LNCAP (cell line): ENCODE measurements at regions not wholly inside any gene's neighbourhood (a gene's known extent, or its start where the extent isn't known, plus 50 kb on each side); places are given as distances from the start of the nearest gene placed in this dataset.

Source experiments
- TF ChIP-seq, protein P1 (sequence below): fragments of 450-650 bp; IDR thresholded peaks from 2 replicates; pipeline ENCODE4 v1.5.1; 2017; ENCODE audit warnings: mild to moderate bottlenecking

DNA sequence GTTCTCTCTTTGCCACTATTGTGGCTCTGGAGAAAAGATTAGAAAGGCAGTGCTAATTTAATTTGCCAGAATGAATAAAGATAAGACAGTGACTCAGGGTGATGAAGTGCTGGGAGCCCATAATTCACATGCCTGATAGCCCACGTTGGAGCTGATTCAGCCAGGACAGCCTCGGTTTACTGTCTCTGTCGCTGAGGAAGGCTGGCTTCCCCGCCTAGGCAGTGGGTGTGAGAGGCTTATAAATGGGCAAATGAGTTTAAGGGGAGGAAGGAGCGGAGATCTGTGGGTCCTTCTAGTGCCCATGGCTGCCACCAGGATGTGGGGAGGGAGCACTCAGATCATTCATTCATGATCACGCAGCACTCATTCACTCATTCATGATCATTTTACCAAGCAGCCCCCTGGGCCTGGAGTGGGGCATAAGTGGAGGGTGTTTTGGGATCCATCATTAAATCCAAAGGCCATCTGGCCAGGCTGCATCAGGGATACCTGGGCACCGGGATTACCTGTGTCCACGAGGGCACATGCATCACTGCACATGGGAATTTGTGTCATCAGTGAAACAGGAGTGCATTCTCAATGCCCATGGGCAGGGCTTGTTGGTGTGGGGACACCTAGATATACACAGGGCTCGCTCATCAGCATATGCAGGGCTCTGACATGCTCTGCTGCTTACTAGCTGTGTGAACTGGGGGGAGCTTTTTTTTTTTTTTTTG lies 315.4 kb downstream of the MATN1 start:
- TF ChIP-seq, protein P1, sequence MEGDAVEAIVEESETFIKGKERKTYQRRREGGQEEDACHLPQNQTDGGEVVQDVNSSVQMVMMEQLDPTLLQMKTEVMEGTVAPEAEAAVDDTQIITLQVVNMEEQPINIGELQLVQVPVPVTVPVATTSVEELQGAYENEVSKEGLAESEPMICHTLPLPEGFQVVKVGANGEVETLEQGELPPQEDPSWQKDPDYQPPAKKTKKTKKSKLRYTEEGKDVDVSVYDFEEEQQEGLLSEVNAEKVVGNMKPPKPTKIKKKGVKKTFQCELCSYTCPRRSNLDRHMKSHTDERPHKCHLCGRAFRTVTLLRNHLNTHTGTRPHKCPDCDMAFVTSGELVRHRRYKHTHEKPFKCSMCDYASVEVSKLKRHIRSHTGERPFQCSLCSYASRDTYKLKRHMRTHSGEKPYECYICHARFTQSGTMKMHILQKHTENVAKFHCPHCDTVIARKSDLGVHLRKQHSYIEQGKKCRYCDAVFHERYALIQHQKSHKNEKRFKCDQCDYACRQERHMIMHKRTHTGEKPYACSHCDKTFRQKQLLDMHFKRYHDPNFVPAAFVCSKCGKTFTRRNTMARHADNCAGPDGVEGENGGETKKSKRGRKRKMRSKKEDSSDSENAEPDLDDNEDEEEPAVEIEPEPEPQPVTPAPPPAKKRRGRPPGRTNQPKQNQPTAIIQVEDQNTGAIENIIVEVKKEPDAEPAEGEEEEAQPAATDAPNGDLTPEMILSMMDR, result no peak

DNA sequence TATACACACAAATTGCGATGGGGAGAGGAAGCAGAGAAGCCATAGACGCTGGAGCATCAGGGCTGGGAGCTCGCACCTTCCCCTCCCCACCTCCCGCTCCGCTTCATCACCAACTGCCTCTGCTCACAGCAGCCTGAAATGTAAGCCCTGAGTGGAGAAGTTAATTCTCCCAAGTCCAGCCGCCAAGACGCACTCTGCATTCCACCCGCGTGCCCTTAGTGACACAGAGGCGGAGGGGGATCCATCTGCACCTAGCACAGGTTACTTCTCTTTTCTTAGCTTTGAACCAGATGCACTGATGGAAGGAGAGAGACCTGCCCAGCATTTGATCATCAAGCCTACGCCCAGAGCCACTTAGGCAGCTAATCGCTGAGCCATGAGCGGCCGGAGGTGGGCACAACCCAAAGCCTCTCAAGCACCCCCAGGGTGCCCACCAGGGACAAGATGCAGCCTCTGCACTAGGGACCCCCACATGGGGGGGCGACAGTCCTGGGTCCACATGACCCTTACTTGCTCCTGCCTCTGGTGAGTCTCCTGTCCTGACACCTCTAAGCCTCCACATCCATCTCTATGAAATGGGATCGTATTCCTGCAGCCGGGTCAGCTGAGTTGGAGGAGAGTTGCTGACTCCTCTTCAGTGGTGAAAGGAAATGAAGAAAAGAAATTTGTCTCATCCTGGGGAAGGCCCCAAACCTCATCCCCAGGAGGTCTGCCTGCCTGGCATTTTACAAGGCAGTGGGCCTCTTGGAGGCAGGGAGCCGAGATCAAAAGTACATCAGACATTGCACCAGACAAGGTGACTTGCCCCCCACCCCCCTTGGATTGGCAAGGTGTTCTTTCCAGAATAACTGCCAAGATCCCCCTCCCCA lies 316.2 kb downstream of the MATN1 start:
- TF ChIP-seq, protein P1, result no peak

DNA sequence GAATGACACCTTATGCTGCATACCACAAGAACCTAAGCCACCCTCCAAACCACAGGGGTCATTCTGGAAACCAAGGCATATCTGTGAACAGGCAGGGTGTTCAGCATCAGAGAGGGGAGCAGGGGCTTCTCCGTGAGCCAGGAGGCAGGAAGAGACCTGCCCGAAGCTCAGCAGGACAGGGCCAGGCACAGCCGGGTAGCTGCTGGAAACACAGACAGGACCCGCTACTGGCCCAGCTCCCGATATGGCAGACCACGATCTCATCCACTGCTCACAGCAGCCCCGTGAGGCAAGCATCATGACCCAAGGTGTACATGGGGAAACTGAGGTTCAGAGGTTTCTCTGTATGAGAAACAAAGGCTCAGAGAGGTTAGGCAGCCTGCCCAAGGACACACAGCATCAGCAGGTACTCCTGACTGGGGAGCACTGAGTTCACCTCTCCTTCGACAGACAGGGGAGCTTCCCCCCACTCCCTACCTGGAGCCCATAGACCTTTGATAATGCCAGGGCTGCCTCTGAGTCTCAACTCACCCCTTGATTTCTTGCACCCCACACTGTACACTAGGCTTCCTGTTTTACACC lies 317.7 kb downstream of the MATN1 start:
- TF ChIP-seq, protein P1, result no peak

DNA sequence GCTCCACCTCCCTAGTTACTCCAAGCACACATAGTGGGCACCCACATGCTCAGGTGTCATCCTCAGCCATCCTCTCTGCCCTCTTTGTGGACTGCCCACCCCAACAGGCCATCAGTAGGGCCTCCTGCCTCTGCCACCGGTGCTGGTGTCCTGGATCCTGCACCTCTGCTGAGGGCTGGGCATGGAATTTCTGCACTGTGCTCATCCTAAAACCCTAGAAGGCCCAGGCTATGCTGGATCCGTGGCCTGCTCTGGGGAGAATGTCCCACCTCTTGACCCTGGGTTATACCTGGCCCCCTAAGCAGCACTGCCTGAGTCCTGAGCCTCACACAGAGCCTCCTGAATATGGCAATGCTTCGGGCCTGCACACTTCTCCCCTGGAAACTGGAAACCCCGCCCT lies 318.3 kb downstream of the MATN1 start:
- TF ChIP-seq, protein P1, result no peak

DNA sequence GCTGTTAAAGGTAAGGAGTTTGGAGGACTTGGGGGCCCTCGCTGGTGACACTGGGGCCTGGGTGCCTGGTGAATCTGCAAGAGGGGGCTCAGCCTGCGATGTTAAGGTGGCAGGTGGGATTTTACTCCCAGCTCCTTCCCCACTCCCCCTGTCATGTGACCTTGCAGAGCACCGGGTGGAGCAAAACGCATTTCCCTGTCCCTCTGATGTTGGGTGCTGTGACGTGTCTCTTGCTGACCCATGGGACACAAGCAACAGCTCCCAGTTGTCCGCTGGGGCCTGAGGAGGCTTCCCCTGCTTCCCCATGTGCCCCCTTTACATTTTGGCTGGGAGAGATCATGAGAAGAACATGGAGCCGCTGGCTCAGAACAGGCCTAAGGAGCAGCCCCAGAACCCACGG lies 319.0 kb downstream of the MATN1 start:
- TF ChIP-seq, protein P1, result no peak

DNA sequence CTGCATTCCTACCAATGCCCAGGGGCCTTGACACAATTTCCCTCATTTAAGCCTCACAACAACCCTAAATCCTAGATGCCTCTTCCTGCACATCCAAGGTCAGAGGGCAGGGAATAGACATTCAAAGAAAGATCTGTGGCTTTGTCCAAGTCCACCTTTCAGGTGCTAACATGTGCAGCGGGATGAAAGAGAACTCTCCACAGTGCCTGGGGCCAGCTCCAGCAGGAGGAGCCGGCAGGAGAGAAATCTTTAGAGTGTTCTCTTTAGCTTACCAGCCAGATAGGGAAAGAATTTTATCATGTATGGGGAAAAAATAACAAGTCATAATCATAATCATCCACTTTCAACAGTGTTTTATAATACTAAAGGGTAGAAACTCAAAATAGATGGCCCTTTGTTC lies 319.7 kb downstream of the MATN1 start:
- TF ChIP-seq, protein P1, result no peak

DNA sequence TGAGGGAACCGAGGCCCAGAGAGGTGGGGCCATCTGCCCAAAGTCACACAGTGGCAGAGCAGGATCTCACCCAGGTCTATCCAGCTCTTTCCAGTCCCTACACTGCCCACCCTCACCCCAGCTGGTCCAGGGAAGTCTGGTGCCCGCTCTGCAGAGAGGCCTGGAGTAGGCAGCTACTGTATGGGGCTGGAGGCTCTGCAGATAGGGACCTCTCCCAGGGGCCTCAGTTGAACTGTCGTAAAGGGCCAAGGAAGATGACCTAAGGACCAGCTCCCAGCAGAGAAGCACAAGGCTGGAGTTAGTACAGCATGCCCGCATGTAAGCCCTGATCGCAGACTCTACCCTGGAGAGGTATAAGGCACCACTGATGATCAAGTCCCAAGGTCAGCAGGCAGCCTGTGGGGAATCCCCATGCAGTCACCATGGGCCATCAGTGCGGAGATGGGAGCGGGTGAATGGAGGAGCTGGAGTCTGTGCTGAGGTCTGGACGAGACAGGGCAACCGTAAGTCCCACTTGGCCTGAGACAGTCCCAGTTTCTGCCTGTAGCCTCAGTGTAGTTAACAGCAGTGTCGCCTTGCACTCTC lies 320.2 kb downstream of the MATN1 start:
- TF ChIP-seq, protein P1, result no peak
